B cell (primary cell): ENCODE measurements at regions not wholly inside any gene's neighbourhood (a gene's known extent, or its start where the extent isn't known, plus 50 kb on each side); places are given as distances from the start of the nearest gene placed in this dataset.

Experiments used
- CTCF ChIP-seq: fragments of 200-600 bp; IDR thresholded peaks from one replicate; pipeline ENCODE4 v1.8.0; 2022; ENCODE audit warnings: antibody characterized with exemption, mild to moderate bottlenecking
- EZH2 ChIP-seq: IDR thresholded peaks from 2 replicates; pipeline ENCODE4 v1.6.1; 2012; ENCODE audit warnings: borderline replicate concordance, low read depth, mild to moderate bottlenecking, moderate library complexity, low read length; ENCODE audit not compliant: insufficient read depth, poor library complexity, severe bottlenecking

- no peak for TF ChIP-seq CTCF
- no peak for TF ChIP-seq EZH2
These were observed 177.8 kb downstream of the ST6GAL2 start for GRCh38 chr2:106708209-106708608.
